GM21360 (cell line): ENCODE measurements at regions not wholly inside any gene's neighbourhood (a gene's known extent, or its start where the extent isn't known, plus 50 kb on each side); places are given as distances from the start of the nearest gene placed in this dataset.

ENCODE experiments used
- ATAC-seq: cut with Tn5 transposase; IDR thresholded peaks from one replicate; pipeline ENCODE4 v1.9.1; 2021; ENCODE audit warnings: mild to moderate bottlenecking, moderate library complexity; ENCODE audit not compliant: unreplicated experiment

DNA sequence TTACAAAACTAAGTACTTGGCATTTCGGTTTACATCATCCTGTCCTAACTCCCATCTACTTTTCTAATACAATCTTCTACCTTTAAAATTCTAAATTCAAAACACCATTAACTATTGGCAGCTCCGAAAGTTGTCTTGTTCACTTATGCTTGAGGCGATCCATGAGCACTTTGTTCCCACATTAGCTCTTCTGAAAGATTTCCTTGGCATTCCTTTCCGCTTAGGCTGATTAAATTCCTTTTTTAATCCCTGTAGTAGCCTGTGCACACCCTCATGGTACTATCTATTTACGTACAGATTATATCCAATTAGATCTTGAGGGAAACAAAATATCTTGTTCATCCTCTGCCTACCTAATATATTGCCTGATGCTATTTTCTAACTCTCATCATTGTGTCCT lies 480.7 kb downstream of the PRKD1 start:
- no peak for ATAC-seq

DNA sequence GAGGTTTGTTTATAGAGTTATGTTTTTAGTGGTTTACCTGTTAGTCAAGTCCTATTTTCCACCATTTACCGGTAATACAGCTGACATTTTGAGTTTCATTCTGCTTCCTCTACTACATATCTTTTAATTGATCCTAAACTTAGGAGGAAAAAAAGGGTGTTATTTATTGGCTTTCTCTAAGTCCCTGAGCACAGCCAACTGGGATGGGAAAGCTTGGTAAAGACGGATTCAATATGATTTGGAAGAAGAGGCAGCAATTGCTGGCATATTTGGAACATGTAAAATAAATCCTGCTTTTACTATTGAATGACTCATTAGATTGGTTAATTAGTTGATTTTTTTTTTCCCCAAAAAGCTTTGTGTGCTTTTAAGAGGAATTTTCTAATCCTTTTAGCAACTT lies 475.7 kb downstream of the PRKD1 start:
- ATAC-seq, result no peak

DNA sequence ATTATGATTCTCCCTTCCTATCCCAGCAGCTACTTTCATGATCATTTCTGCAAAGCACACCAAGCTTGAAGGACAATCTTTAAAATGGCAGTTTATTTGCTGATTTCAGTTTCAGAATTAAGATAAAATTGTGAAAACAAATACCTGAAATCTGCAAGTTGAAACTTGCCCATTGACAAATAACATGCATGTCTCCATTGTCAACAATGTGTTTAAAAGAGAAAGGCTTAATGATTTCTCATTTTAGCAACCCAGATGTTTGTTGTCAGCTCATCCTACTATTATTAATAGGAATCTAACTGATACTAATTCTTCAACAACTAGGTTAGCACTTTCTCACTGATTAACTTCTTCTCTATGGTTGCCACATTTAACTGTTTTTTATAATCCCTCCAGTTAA lies 474.6 kb downstream of the PRKD1 start:
- no peak for ATAC-seq

DNA sequence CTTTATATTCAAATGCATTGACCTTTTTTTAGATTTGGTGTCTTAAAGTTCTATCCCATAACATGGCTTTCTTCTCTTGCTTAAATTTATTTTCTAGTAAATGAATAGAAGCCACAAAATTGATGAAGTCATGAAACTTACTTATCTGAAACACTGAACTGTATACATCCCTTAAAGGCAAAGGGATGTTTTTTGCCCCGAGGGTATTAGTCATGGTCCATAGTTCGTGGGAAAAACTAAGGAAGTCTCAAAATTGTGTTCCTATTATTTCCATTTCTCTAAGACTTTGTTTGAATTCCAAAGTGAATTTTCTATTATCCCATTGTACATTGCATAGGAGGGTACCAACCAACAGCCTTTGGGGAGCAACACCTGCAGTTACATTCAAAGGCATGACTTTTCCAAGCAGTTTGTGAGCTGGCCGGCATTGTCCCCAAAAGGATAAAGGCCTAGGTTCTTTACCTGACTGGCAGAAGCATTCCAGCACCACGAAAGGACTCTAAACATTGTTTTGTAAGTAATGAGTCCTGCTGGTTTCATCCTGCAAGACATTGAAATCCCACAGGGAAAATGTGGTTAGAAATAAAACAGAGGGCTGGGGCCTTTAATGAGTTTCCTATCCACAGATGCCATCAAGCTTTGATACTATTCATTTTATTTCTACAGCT lies 473.5 kb downstream of the PRKD1 start:
- no peak for ATAC-seq

DNA sequence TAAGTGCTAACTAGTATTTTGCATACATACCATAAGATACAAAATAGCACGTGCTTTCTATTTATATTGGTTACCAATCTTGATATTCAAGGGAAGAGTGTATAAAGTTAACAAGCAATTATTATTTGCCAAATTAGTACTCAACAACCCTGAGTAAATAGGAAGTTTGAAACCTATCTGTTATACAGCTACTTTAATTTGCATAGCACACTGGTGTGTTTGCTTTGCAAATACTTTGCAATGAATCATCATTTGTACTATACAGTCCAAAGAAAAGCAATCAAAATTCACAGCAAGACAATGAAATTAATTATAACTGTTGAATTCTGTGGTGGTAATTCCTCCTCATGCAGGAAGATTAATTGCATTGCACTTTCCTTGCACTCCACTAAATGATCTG lies 469.1 kb downstream of the PRKD1 start:
- no peak for ATAC-seq

DNA sequence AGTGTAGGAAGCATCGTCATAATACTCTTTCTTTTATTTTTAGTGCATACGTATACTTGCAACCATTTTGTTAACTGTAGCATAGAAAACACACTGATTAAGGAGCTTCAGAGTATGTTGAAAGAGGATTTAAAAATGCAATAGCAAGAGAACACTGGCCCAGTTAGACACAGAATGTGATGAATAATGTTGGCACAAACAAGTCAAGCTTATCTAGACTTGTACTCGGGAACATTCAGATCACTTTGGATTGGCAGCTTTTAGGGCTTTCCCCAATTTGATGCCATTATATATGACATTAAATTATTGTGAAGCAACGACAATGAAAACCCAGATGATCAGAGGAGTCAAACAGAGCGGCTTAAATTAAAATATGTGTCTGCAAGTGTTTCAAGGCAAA lies 468.1 kb downstream of the PRKD1 start:
- ATAC-seq, result no peak

DNA sequence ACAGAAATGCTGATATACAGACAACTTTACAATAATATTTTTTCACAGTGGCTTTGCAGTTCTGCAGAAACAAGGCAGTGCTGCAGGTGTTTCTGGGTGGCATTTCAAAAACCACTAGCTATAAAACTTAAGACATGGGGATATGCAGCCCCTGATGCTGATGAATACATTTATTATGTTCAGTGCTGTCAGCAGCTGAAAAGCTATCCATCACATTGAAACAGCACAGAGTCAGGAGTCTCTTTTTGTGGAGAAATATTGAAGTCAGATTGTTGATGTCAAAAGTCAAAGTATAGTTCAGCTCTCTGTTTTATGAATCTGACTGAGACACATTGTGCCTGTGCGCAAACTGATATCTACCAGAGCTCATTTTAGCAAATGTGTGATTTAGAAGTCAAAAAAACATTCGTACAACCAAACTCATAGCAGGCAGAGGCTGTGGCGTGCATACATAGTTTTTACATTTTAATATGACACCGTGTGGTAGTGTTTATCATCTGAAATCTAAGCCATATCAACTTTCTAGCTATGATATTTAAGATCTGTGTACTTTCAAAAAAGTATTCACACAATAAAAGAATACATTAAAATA lies 467.6 kb downstream of the PRKD1 start:
- no peak for ATAC-seq

DNA sequence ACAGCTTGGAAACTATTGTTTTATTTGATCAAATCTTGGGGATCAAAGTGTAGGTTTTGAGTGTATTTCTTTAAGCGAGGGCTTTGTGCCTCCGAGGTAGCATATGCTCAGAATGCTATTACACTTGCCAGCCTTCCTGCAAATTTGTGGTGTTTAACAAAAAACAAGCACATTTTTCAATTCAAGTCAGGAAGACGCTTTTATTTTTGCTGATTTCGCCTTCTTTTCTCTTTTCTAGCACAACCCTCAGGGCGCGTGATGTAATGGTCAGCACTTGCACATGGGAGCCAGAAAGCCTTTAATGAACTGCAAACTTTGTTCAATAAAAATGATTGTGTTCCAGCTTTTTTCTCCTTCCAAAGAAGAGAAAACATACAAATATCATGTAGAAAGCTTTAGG lies 466.5 kb downstream of the PRKD1 start:
- no peak for ATAC-seq

DNA sequence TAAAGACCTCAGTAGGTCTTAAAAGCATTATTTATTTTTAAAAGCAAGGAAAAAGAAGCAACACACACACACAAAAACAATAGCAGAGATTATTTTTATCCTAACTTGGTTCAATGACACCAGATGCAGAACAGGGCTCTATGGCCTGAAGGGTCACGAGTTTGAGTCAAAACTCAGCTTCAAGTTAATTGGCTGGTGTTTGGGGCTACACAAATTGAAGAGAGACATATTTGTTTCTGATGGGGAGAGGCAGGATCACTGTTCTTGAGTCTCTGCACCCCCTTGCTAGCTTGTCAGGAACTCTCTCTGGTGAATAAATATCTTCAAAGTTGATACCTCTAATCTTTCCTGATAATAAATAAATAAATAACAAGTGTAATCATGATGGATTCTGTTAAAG lies 466.1 kb downstream of the PRKD1 start:
- no peak for ATAC-seq

DNA sequence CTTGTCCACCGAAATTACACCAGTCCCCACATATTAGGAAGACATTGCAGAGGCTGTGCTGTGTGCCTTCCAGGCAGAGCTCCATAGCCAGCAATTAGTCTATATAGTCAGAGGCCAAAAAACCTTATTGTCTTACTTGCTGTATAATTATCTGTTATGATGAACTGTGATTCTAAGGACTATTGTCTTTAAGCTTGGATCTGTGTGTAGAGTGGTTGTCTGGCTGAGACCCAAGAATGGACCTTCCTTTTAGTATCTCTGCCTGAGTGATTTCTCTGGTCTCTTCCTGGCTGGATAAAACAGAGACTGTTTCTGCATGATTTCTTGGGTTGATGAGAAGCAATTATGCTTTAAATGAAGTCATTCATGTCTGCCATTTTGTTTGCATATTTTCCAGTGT lies 465.3 kb downstream of the PRKD1 start:
- ATAC-seq, result no peak

DNA sequence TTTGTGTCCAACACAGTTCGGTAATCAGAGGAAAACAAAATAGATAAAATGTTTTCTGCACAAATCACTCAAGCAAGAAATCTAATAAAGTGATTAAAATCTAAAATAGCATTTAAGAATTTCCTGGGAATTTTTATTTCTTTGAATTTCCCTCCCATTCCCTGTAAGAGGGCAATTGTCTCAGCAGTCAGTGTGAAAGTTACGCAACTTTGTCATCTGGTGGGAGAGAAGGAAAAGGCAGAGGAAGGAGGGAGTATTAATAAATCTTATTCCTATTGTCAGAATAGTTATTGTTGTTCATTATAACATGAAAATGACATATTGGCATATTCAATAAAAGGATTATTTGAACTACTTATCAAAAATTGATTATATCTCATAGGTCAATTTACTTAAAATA lies 464.9 kb downstream of the PRKD1 start:
- no peak for ATAC-seq

DNA sequence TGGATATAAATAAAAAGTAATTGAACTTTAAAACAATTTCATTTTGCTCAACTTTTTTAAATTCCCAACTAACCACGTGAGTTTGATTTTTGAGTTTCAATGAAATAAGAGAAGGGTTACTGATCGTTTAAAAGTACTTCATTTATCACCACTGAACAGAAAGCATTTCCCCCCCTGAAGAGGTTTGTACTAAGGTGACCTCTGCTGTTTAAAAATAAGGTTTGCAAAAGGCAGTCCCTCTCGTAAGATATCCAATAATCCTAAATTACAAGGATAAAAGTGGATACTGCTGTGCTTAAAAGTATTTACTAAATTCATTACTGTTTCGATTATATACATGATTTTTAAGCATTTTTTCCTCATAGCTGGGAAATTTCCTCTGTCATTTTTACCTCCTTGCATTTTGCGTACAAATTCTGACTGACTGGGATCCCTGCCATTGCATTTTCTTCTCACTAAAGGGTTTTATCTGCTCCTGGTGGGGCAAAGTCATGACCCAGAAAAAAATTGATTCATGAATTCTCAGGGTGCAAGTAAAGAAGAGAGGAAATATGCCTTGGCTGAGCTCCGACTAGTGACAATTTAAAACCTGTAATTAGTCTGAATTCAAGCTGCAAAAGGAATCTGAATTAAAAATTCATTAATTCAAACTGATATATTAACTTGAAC lies 463.8 kb downstream of the PRKD1 start:
- no peak for ATAC-seq

DNA sequence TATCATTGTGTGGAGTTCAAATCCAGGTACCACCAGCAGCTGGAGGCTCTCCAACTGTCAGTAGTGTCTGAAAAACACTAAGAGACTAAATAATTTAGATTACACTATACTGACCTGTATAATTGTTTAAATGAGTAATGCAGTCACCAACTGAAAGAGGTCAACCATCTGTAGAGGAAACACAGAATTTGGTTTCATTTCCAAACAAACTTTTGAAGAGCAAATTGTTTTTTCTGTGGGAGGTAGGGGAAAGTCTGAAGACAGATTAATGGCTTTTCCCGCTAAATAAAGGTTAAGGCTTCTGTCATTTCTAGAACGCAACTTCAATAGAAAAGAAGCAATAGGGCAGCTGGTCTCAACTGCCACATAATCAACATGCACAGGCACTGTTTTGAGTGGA lies 462.6 kb downstream of the PRKD1 start:
- ATAC-seq, result no peak

DNA sequence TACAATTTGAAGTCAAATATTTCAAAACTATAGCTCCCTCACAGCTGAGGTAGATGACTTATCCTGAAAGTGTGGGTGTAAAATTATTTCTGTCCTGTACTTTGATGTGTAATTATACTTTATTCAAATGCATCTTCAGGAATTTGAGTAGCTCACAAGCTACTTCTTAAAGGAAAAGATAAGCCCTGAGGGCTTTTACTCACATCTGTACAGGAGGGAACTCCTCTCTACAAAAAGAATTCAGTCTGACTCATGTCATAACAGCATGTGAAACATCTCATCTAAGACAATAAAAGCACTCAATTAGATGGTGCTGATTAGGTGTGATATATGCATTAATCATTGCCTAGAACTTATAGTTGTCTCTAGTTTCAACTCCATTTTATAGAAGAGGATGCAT lies 452.0 kb downstream of the PRKD1 start:
- ATAC-seq, result no peak

DNA sequence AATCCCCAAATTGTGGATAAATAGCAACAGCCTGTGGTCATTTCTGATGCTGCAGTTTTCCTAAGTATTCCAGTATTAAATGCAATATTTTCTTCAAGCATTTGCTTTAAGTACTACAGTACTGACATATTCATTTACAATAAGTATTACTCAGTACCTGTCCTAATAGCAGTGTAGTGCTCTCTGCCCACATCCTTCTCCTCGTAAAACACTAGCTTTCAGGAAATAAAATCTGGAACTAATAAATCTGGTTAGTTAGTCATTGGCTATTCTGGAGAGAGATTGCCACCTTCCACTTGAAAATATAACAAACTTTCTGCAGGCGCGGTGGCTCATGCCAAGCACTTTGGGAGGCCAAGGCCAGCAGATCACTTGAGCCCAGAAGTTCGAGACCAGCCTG lies 441.5 kb downstream of the PRKD1 start:
- no peak for ATAC-seq

DNA sequence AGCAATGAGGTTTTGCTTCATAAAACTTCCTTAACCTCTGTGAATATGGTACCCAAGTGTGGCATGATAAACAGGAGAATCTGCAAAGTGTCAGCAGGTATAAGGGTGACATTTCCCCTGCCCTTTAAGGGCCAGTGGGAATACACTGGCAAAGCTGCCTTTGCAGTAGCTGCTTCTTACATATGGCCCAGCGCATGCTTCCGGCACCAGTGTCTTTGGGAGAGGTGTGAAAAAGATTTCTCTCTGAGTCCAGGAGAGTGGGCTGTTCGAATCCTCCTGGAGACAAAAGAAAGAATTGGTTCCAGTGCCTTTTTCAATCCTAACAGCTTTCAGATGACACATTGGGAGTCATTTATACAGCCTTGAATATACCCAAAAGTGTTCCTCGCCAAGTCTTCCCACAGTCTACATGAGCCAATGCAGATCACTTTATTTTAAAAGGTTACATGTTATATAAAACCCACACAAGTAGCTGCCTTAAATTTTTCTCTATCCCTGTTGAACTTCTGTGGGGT lies 437.7 kb downstream of the PRKD1 start:
- no peak for ATAC-seq

DNA sequence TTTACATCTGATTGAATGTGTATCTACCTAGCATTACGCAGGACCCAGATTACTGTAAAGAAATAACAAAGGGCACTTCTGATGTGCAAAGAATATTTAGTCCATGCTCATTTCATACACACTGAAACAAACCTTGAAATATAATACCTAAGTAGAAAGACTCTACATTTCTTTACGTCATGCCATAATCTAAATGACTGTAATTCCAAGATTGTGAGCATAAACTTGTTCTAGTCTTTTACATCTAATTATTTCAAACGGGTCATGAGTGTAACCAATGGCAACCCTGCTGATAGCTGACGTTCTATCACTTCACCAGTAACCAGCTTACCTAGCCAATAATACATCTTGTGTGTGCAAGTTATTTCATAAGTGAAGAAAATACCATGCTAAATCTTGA lies 433.8 kb downstream of the PRKD1 start:
- no peak for ATAC-seq

DNA sequence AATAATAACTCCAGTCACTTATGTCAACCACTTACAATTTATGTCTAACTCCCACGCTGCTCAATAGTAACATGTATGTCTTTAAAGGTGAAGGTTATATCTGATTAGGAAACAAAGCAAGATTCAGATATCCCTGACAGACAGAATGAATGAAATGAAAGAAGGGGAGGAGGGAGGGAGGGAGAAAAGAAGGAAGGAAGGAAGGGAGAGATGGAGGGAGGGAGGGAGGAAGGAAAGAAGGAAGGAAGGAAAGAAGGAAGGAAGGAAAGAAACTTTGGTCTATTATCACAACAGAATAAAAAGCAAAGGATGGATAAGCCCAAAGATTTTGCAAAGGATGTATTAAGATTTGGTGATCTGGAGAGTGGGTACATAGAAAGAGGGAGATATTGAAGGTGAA lies 433.3 kb downstream of the PRKD1 start:
- no peak for ATAC-seq

DNA sequence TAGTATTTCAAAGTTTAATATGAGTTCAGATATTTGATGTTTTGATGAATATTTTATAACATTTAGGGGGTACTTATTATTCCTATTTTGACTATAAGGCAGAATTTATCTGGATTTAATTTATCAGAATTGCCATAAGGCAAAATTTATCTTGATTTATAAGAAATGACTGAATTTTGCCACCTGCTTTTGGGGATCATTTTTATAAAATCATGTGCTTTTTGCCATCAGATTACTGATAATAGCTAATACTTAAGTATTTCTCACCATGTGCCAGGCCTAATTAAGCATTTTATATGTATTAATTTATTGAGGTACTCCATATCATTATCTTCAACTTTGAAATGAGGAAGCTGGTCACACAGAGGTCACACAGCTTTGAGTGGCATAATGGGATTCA lies 423.7 kb downstream of the PRKD1 start:
- ATAC-seq, result no peak

DNA sequence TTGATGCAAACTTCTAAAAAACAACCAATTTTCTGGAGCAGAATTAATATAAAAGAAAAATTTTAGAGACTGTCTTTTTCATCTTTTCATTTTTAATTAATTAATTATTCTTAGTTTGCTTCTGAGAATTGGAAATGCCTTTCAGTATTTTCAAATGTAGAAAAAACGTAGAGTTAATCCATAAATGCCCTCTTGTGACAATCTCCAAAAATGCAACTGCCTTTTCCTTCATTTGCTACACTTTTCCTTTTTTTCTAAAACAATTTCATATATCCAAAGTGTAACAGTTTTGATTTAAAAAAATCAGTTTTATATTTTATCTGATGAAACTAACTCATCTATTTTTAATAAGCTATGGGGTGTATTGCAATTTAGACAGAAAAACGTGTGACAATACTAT lies 409.3 kb downstream of the PRKD1 start:
- no peak for ATAC-seq

DNA sequence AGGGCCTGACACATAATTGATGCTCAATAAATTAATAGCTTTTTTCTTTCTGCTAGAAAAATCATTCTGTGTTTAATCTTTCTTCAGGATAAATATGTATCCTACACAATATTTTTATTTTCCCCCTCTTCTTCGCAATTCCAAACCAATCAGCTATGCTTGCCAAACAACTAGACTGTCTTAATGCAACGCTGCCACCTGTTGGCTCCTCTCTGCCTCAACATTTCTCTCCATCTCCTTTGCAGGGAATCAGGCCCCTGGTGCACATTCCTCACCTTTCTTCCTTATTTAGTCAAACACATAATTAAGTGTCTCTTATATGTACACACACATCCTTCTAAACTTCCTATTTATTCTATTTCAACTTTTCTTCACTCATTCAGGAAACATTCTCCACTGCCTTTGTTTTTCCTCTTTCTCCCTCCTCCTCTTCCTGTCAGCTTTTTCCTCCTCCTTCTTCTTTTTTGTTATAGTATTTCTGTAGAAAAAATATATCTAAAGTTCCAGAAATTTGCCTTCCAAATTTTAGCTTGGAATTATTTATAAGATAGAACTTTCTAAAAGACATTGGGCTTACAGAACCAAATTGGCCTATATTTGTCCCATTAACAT lies 406.0 kb downstream of the PRKD1 start:
- ATAC-seq, result no peak
